HepG2 (cell line): ENCODE measurements at regions not wholly inside any gene's neighbourhood (a gene's known extent, or its start where the extent isn't known, plus 50 kb on each side); places are given as distances from the start of the nearest gene placed in this dataset.

Experiments used
- GATAD1 ChIP-seq: IDR thresholded peaks from 2 replicates; pipeline ENCODE4 v1.6.1; 2016; ENCODE audit warnings: missing genetic modification reagents, missing compliant biosample characterization
- GTF3A ChIP-seq: sonication (generic); formaldehyde crosslinking; conservative IDR thresholded peaks from 2 replicates; pipeline ENCODE4 v1.4.0; 2020; ENCODE audit warnings: mild to moderate bottlenecking, missing genetic modification reagents
- KDM3A ChIP-seq: IDR thresholded peaks from 2 replicates; pipeline ENCODE4 v1.6.1; 2018; ENCODE audit warnings: low read depth, missing compliant biosample characterization
- LCORL ChIP-seq, 2 experiments: fragments of 450-650 bp in 1 of 2; sonication (generic) in 1 of 2; formaldehyde crosslinking in 1 of 2; IDR thresholded peaks; 2 replicates each; pipeline versions ENCODE4 v1.5.0 to v1.6.1; 2017 to 2020; ENCODE audit warnings: antibody characterized with exemption in 1 of 2, missing genetic modification reagents in 1 of 2
- NCOA2 ChIP-seq: sonication (generic); formaldehyde crosslinking; IDR thresholded peaks from 2 replicates; pipeline ENCODE4 v1.8.0; 2022; ENCODE audit warnings: inconsistent platforms
- NFKB2 ChIP-seq: sonication (generic); formaldehyde crosslinking; IDR thresholded peaks from 2 replicates; pipeline ENCODE4 v1.4.0; 2020; ENCODE audit warnings: missing genetic modification reagents, borderline replicate concordance
- RAD51 ChIP-seq: fragments of 450-650 bp; IDR thresholded peaks from 2 replicates; pipeline ENCODE4 v1.6.1; 2016; ENCODE audit warnings: borderline replicate concordance
- ZNF337 ChIP-seq: sonication (generic); formaldehyde crosslinking; IDR thresholded peaks from 2 replicates; pipeline ENCODE4 v1.5.1; 2020; ENCODE audit warnings: missing genetic modification reagents, low read depth, mild to moderate bottlenecking, borderline replicate concordance
- ZNF350 ChIP-seq: sonication (generic); formaldehyde crosslinking; IDR thresholded peaks from 2 replicates; pipeline ENCODE4 v1.4.0; 2020; ENCODE audit warnings: mild to moderate bottlenecking, low read depth, missing genetic modification reagents, borderline replicate concordance
- ZNF572 ChIP-seq: sonication (generic); formaldehyde crosslinking; IDR thresholded peaks from 2 replicates; pipeline ENCODE4 v1.5.1; 2020; ENCODE audit warnings: mild to moderate bottlenecking, missing genetic modification reagents
- ZNF747 ChIP-seq: sonication (generic); formaldehyde crosslinking; IDR thresholded peaks from 2 replicates; pipeline ENCODE4 v1.8.1; 2023; ENCODE audit warnings: missing genetic modification reagents, mild to moderate bottlenecking, borderline replicate concordance
- ZNF792 ChIP-seq: IDR thresholded peaks from 2 replicates; pipeline ENCODE4 v1.6.1; 2016
- ZSCAN29 ChIP-seq: sonication (generic); formaldehyde crosslinking; conservative IDR thresholded peaks from 2 replicates; pipeline ENCODE4 v1.4.0; 2020; ENCODE audit warnings: mild to moderate bottlenecking, missing genetic modification reagents
- TF ChIP-seq, protein P1 (sequence below): sonication (generic); formaldehyde crosslinking; IDR thresholded peaks from 2 replicates; pipeline ENCODE4 v1.5.0; 2020; ENCODE audit warnings: mild to moderate bottlenecking, missing genetic modification reagents
- TF ChIP-seq, protein P2 (sequence below): sonication (generic); formaldehyde crosslinking; IDR thresholded peaks from 2 replicates; pipeline ENCODE4 v1.5.0; 2020; ENCODE audit warnings: missing genetic modification reagents, mild to moderate bottlenecking, borderline replicate concordance
- TF ChIP-seq, protein P3 (sequence below): sonication (generic); formaldehyde crosslinking; IDR thresholded peaks from 2 replicates; pipeline ENCODE4 v1.5.1; 2020; ENCODE audit warnings: missing genetic modification reagents, mild to moderate bottlenecking, borderline replicate concordance
- TF ChIP-seq, protein P4 (sequence below): IDR thresholded peaks from 2 replicates; pipeline ENCODE4 v1.6.1; 2016; ENCODE audit warnings: mild to moderate bottlenecking
- TF ChIP-seq, protein P5 (sequence below): IDR thresholded peaks from 2 replicates; pipeline ENCODE4 v1.6.1; 2016; ENCODE audit warnings: missing biosample characterization, missing genetic modification reagents, low read depth
- TF ChIP-seq, protein P6 (sequence below), 2 experiments: sonication (generic) in 1 of 2; formaldehyde crosslinking in 1 of 2; IDR thresholded peaks; 2 replicates each; pipeline versions ENCODE4 v1.4.0 to v1.6.1; 2018 to 2020; ENCODE audit warnings: missing genetic modification reagents in 2 of 2, borderline replicate concordance in 1 of 2, low read depth in 1 of 2, mild to moderate bottlenecking in 1 of 2, missing biosample characterization in 1 of 2

DNA sequence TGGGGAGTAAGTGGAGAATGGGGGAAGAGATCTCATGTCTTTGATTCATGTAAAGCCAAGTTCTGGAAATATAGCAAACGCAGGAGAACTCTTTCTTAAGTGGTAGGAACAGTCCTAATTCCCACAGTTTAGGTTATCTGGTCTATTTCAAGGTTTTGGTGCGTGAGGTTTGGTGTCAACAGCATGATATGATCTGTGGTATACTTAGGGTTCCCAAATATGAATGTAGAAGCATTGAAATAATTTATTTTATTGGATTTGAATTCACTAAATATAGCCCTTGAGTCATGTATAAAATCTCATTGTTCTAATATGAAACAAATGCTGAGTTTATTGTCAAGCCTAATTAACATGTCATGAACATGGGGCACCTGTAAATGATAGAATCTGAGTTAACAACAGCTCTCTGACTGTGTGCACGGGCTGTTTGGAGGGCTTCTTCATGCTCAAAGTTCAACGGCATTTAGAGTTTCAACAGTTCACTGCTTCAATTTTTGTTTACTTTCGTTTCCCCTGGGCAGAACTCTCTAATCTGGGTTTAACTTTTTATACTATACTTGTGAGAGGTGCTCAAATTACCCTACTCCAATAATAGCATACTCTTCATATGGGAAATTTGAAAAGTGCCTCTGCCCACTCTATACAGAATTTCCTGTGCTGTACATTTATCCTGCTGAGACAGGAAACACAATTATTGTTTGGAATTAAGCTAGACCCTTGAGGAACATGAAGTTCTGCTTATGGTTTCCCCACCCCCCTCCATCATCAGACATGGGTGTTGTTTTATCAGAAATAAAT, 236.3 kb upstream of the ZNF217 start (continued):
- TF ChIP-seq, protein P1, sequence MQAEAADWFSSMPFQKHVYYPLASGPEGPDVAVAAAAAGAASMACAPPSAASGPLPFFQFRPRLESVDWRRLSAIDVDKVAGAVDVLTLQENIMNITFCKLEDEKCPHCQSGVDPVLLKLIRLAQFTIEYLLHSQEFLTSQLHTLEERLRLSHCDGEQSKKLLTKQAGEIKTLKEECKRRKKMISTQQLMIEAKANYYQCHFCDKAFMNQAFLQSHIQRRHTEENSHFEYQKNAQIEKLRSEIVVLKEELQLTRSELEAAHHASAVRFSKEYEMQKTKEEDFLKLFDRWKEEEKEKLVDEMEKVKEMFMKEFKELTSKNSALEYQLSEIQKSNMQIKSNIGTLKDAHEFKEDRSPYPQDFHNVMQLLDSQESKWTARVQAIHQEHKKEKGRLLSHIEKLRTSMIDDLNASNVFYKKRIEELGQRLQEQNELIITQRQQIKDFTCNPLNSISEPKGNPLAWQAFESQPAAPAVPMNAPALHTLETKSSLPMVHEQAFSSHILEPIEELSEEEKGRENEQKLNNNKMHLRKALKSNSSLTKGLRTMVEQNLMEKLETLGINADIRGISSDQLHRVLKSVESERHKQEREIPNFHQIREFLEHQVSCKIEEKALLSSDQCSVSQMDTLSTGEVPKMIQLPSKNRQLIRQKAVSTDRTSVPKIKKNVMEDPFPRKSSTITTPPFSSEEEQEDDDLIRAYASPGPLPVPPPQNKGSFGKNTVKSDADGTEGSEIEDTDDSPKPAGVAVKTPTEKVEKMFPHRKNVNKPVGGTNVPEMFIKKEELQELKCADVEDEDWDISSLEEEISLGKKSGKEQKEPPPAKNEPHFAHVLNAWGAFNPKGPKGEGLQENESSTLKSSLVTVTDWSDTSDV = no peak
- TF ChIP-seq NFKB2 (CRISPR knock-in tag) (no peak), ZNF337 (no peak), ZNF572 (no peak), ZNF350 (no peak), LCORL (IDR thresholded peaks at IDR 0.05) (no peak), LCORL (CRISPR knock-in tag; IDR thresholded peaks at IDR 0.05) (peak; percentile 89), ZNF747 (CRISPR knock-in tag) (no peak), ZSCAN29 (CRISPR knock-in tag) (peak; percentile 46; the same call in 1 of the 2 replicates), RAD51 (no peak), KDM3A (CRISPR knock-in tag) (no peak), ZNF792 (CRISPR knock-in tag) (peak; percentile 80; the same call in 1 of the 2 replicates), NCOA2 (CRISPR knock-in tag) (peak; percentile 65), GTF3A (CRISPR knock-in tag) (no peak), GATAD1 (CRISPR knock-in tag) (no peak)
- TF ChIP-seq, protein P2, sequence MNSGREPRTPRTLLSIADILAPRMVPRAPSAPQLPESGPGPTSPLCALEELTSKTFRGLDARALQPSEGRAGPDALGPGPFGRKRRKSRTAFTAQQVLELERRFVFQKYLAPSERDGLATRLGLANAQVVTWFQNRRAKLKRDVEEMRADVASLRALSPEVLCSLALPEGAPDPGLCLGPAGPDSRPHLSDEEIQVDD (CRISPR knock-in tag) = no peak
- TF ChIP-seq, protein P3, sequence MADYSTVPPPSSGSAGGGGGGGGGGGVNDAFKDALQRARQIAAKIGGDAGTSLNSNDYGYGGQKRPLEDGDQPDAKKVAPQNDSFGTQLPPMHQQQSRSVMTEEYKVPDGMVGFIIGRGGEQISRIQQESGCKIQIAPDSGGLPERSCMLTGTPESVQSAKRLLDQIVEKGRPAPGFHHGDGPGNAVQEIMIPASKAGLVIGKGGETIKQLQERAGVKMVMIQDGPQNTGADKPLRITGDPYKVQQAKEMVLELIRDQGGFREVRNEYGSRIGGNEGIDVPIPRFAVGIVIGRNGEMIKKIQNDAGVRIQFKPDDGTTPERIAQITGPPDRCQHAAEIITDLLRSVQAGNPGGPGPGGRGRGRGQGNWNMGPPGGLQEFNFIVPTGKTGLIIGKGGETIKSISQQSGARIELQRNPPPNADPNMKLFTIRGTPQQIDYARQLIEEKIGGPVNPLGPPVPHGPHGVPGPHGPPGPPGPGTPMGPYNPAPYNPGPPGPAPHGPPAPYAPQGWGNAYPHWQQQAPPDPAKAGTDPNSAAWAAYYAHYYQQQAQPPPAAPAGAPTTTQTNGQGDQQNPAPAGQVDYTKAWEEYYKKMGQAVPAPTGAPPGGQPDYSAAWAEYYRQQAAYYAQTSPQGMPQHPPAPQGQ (CRISPR knock-in tag) = no peak
- TF ChIP-seq, protein P4, sequence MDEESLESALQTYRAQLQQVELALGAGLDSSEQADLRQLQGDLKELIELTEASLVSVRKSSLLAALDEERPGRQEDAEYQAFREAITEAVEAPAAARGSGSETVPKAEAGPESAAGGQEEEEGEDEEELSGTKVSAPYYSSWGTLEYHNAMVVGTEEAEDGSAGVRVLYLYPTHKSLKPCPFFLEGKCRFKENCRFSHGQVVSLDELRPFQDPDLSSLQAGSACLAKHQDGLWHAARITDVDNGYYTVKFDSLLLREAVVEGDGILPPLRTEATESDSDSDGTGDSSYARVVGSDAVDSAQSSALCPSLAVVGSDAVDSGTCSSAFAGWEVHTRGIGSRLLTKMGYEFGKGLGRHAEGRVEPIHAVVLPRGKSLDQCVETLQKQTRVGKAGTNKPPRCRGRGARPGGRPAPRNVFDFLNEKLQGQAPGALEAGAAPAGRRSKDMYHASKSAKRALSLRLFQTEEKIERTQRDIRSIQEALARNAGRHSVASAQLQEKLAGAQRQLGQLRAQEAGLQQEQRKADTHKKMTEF = peak; percentile 56
- TF ChIP-seq, protein P5, sequence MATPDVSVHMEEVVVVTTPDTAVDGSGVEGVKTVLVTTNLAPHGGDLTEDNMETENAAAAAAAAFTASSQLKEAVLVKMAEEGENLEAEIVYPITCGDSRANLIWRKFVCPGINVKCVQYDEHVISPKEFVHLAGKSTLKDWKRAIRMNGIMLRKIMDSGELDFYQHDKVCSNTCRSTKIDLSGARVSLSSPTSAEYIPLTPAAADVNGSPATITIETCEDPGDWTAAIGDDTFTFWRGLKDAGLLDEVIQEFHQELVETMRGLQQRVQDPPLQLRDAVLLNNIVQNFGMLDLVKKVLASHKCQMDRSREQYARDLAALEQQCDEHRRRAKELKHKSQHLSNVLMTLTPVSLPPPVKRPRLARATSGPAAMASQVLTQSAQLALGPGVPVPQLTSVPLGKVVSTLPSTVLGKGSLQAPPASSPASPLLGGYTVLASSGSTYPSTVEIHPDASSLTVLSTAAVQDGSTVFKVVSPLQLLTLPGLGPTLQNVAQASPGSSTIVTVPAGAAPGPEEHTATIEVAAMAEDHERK = no peak
- TF ChIP-seq, protein P6, sequence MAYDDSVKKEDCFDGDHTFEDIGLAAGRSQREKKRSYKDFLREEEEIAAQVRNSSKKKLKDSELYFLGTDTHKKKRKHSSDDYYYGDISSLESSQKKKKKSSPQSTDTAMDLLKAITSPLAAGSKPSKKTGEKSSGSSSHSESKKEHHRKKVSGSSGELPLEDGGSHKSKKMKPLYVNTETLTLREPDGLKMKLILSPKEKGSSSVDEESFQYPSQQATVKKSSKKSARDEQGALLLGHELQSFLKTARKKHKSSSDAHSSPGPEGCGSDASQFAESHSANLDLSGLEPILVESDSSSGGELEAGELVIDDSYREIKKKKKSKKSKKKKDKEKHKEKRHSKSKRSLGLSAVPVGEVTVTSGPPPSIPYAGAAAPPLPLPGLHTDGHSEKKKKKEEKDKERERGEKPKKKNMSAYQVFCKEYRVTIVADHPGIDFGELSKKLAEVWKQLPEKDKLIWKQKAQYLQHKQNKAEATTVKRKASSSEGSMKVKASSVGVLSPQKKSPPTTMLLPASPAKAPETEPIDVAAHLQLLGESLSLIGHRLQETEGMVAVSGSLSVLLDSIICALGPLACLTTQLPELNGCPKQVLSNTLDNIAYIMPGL (CRISPR knock-in tag; IDR thresholded peaks at IDR 0.05; ENCODE audit: borderline replicate concordance in 1 of 2, low read depth in 1 of 2) = no peak; a peak in 1 of 4 replicates
